HEK293T (cell line): ENCODE measurements at regions not wholly inside any gene's neighbourhood (a gene's known extent, or its start where the extent isn't known, plus 50 kb on each side); places are given as distances from the start of the nearest gene placed in this dataset.

Experiments used
- CTCF ChIA-PET: fragments of 350-600 bp; formaldehyde crosslinking; extraction: SDS; loops from one replicate; lab custom pipeline; 2021; ENCODE audit warnings: antibody characterized with exemption, inconsistent platforms; lab: Yijun Ruan, JAX
- POLR2A ChIA-PET: fragments of 350-600 bp; formaldehyde crosslinking; extraction: SDS; loops from one replicate; lab custom pipeline; 2020; ENCODE audit warnings: antibody characterized with exemption, inconsistent platforms; lab: Yijun Ruan, JAX
- DNase-seq: peaks from one replicate; pipeline ENCODE4 v3.0.0; 2012; ENCODE audit warnings: mixed read lengths; ENCODE audit errors: extremely low spot score
- ARNT ChIP-seq: fragments of 450-650 bp; IDR thresholded peaks from 2 replicates; pipeline ENCODE4 v1.6.1; 2017; ENCODE audit warnings: mild to moderate bottlenecking
- BHLHE40 ChIP-seq: fragments of 450-650 bp; IDR thresholded peaks from 2 replicates; pipeline ENCODE4 v1.6.1; 2016; ENCODE audit warnings: mild to moderate bottlenecking, moderate library complexity, borderline replicate concordance
- CTBP1 ChIP-seq: fragments of 450-650 bp; IDR thresholded peaks from 2 replicates; pipeline ENCODE4 v1.6.1; 2016; ENCODE audit warnings: borderline replicate concordance
- ELF4 ChIP-seq: fragments of 450-650 bp; IDR thresholded peaks from 2 replicates; pipeline ENCODE4 v1.6.1; 2017; ENCODE audit warnings: antibody characterized with exemption
- FOXA1 ChIP-seq: fragments of 450-650 bp; IDR thresholded peaks from 2 replicates; pipeline ENCODE4 v1.6.1; 2016; ENCODE audit warnings: mild to moderate bottlenecking
- FOXK2 ChIP-seq: fragments of 450-650 bp; IDR thresholded peaks from 2 replicates; pipeline ENCODE4 v1.6.1; 2016; ENCODE audit warnings: mild to moderate bottlenecking
- FOXM1 ChIP-seq: fragments of 450-650 bp; IDR thresholded peaks from 2 replicates; pipeline ENCODE4 v1.6.1; 2017; ENCODE audit warnings: mild to moderate bottlenecking, borderline replicate concordance
- HDGF ChIP-seq: fragments of 450-650 bp; IDR thresholded peaks from 2 replicates; pipeline ENCODE4 v1.6.1; 2017; ENCODE audit warnings: antibody characterized with exemption, borderline replicate concordance
- L3MBTL2 ChIP-seq: fragments of 450-650 bp; conservative IDR thresholded peaks from 2 replicates; pipeline ENCODE4 v1.6.1; 2016; ENCODE audit warnings: mild to moderate bottlenecking
- LEF1 ChIP-seq: fragments of 450-650 bp; IDR thresholded peaks from 2 replicates; pipeline ENCODE4 v1.6.1; 2017; ENCODE audit warnings: mild to moderate bottlenecking, borderline replicate concordance
- NFRKB ChIP-seq: fragments of 450-650 bp; IDR thresholded peaks from 2 replicates; pipeline ENCODE4 v1.6.1; 2016; ENCODE audit warnings: mild to moderate bottlenecking, moderate library complexity
- SP1 ChIP-seq: fragments of 450-650 bp; IDR thresholded peaks from 2 replicates; pipeline ENCODE4 v1.6.1; 2017
- SUZ12 ChIP-seq: fragments of 450-650 bp; IDR thresholded peaks from 2 replicates; pipeline ENCODE4 v1.6.1; 2016; ENCODE audit warnings: mild to moderate bottlenecking
- TARDBP ChIP-seq: fragments of 450-650 bp; IDR thresholded peaks from 2 replicates; pipeline ENCODE4 v1.6.1; 2016
- ZNF384 ChIP-seq: fragments of 450-650 bp; IDR thresholded peaks from 2 replicates; pipeline ENCODE4 v1.6.1; 2016
- TF ChIP-seq, protein P1 (sequence below): fragments of 450-650 bp; IDR thresholded peaks from 2 replicates; pipeline ENCODE4 v1.6.1; 2016

DNA sequence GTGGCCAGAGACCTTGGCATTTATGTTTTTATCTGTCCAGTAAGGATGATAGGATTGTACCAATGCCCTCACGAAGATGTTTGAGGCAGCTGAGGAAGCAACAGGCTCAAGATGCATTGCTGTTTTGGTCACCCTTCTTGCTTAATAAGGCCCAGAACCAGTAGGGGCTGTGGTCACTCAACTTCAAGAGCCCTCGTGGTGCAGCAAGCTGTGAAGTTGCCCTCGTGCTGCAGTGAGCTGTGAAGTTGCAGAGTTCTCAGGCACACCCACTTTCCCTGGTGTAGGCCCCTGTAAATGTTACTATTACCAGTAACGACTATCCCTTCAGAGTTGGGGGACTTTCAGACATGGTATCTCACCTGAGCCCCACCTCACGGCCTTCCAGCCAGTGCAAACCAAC, 207.6 kb upstream of the LYZL1 start:
- POLR2A ChIA-PET = no interaction called here
- CTCF ChIA-PET = no interaction called here
- no peak for DNase-seq
- no peak for TF ChIP-seq HDGF
- TF ChIP-seq, protein P1, sequence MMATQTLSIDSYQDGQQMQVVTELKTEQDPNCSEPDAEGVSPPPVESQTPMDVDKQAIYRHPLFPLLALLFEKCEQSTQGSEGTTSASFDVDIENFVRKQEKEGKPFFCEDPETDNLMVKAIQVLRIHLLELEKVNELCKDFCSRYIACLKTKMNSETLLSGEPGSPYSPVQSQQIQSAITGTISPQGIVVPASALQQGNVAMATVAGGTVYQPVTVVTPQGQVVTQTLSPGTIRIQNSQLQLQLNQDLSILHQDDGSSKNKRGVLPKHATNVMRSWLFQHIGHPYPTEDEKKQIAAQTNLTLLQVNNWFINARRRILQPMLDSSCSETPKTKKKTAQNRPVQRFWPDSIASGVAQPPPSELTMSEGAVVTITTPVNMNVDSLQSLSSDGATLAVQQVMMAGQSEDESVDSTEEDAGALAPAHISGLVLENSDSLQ = no peak
- TF ChIP-seq TARDBP = no peak
- no peak for TF ChIP-seq SP1
- no peak for TF ChIP-seq NFRKB

DNA sequence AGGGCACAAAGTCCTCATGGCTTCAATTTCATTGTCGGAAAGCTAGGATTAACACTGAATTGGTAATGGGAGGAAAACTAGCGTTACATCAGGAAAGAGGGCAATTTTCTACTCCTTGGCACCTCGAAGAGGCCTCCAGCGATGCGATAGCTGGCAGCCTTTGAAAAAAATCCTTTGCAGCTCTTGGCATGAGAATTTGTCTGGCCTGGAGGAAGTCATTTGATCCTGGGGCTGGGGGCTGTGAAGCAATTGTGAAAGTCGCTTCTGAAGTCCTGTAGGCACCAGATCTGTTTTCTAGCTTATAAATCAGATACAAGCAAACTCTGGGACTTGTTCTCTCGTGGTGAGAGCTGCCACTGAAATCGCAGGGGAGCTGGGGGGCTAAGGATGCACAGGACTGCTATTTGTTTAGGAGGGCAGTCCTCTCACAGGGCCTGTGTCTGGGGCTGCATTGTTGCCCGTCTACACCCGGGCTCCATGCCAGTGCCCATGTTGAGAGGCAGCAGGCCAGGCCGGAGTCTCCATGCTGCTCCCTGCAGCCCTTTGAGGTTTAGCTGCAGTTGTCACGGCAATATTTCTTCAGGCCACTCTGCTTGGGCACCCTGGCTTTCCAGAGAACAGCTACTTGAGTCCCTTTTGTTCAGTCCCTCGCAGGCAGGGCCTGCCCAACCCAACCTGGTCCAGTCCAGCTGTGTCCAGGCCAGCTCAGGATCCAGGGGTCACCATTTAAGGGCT, 206.8 kb upstream of the LYZL1 start:
- ChIA-PET POLR2A (no interaction called here), CTCF (interaction anchor here (0.5 kb wide), 1 partner anchor 117 kb away, joined by 3 read pairs; no protein-coding TSS in a partner anchor)
- DNase-seq = no peak
- TF ChIP-seq SUZ12 = no peak
- TF ChIP-seq L3MBTL2 = no peak
- TF ChIP-seq SP1 = no peak
- TF ChIP-seq ARNT = no peak
- no peak for TF ChIP-seq FOXA1
- no peak for TF ChIP-seq ELF4
- TF ChIP-seq NFRKB = no peak
- TF ChIP-seq LEF1 = no peak
- no peak for TF ChIP-seq ZNF384
- no peak for TF ChIP-seq FOXK2
- TF ChIP-seq TARDBP = no peak
- TF ChIP-seq, protein P1 = no peak
- TF ChIP-seq BHLHE40 = no peak
- TF ChIP-seq CTBP1 = no peak
- no peak for TF ChIP-seq FOXM1
- no peak for TF ChIP-seq HDGF

DNA sequence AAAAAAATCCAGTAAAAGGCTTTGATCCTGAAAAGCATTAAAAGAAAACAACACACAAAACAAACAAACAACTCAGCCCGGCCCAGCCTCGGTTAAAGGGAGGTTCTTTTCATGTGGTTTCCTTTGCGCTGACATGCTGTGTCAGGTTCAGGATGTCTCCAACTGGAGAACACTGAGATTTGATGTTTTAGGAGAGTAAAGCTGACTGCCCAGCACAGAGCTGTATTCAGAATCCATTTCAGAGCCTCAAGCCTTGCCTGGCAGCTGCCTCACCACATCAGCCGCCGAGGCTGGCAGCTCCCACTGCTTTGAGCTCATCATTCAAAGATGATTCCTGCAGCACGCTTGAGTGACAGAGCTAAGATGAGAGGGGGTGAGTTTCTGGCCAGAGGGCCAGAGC, 205.8 kb upstream of the LYZL1 start:
- POLR2A ChIA-PET = interaction anchor here (0.7 kb wide), 1 partner anchor 37 kb away, joined by 3 read pairs; no protein-coding TSS in a partner anchor
- no peak for DNase-seq
- CTCF ChIA-PET = no interaction called here
- no peak for TF ChIP-seq HDGF
- no peak for TF ChIP-seq BHLHE40
- TF ChIP-seq FOXM1 = no peak
- TF ChIP-seq L3MBTL2 = no peak
- no peak for TF ChIP-seq TARDBP
- TF ChIP-seq, protein P1 = no peak
- no peak for TF ChIP-seq ELF4
- no peak for TF ChIP-seq ZNF384
- TF ChIP-seq FOXA1 = no peak
- no peak for TF ChIP-seq FOXK2
- TF ChIP-seq SP1 = no peak
- TF ChIP-seq ARNT = no peak
- TF ChIP-seq SUZ12 = no peak
- no peak for TF ChIP-seq LEF1
- no peak for TF ChIP-seq CTBP1
- no peak for TF ChIP-seq NFRKB

DNA sequence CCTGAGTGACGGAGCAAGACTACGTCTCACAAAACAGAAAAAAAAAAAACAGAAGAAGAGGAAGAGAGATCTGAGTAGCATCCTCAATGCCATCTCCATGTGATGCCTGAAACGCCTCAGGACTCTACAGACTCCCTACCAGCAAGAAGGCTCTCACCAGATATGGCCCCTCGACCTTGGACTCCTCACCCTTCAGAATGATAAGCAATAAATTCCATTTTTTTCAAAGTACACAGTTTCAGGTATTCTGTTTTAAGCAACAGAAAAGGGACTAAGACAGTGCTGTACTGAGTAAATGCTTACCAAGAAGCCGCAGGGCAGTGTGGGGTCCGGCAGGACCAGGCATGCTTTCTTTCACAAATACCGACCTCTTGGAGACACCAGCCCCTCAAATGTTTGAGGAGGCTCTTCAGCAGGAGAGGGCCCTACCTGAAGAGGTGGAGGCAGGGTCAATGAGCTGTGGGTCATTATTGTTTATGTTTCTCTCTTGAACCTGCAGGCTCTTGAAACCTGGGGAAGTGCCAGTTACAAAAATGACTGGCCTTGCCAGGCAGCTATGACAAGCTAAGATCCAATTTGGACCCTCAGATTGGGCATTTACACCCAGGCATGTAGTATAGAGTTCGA, 204.1 kb upstream of the LYZL1 start:
- CTCF ChIA-PET = no interaction called here

DNA sequence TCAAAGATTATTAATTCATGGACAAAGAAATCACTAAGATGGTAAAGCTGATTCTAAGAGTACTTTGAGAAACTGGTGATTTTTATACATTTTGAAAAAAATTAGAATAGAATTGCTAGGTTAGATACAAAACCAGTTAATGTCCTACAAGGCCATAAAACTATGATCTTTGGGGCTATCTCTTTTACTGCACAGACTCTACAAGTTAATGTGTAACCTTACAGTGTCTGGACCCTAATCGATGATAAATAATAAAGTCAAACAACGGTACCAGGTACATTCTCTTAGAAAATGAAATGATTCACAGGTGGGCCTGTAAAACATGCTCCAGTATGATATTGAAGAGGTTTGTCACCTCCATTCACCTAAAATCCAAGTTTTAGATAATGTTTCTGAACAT, 199.8 kb upstream of the LYZL1 start:
- DNase-seq = no peak
- ChIA-PET POLR2A (no interaction called here), CTCF (interaction anchor here (0.6 kb wide), 1 partner anchor 13 kb away, joined by 3 read pairs; no protein-coding TSS in a partner anchor)
- TF ChIP-seq SUZ12 (no peak), ZNF384 (no peak), HDGF (no peak), ARNT (no peak), FOXA1 (no peak), FOXK2 (no peak), NFRKB (no peak), SP1 (no peak), L3MBTL2 (no peak)

More for the DNA sequence above, 204.1 kb upstream of the LYZL1 start:
- POLR2A ChIA-PET = no interaction called here
- no peak for TF ChIP-seq FOXM1
- no peak for TF ChIP-seq ZNF384
- no peak for TF ChIP-seq NFRKB
- TF ChIP-seq SUZ12 = no peak
- no peak for TF ChIP-seq SP1
- no peak for TF ChIP-seq ARNT
- no peak for TF ChIP-seq HDGF
- no peak for TF ChIP-seq BHLHE40
- TF ChIP-seq FOXA1 = no peak
- TF ChIP-seq, protein P1 = no peak
- TF ChIP-seq LEF1 = no peak
- TF ChIP-seq TARDBP = no peak
- TF ChIP-seq L3MBTL2 = no peak
- TF ChIP-seq FOXK2 = no peak
- DNase-seq = no peak
